ENCODE measurements at regions not wholly inside any gene's neighbourhood (a gene's known extent, or its start where the extent isn't known, plus 50 kb on each side); places are given as distances from the start of the nearest gene placed in this dataset.

- no peak for TF ChIP-seq POLR2A (IDR thresholded peaks at IDR 0.05)
- TF ChIP-seq, protein P1, sequence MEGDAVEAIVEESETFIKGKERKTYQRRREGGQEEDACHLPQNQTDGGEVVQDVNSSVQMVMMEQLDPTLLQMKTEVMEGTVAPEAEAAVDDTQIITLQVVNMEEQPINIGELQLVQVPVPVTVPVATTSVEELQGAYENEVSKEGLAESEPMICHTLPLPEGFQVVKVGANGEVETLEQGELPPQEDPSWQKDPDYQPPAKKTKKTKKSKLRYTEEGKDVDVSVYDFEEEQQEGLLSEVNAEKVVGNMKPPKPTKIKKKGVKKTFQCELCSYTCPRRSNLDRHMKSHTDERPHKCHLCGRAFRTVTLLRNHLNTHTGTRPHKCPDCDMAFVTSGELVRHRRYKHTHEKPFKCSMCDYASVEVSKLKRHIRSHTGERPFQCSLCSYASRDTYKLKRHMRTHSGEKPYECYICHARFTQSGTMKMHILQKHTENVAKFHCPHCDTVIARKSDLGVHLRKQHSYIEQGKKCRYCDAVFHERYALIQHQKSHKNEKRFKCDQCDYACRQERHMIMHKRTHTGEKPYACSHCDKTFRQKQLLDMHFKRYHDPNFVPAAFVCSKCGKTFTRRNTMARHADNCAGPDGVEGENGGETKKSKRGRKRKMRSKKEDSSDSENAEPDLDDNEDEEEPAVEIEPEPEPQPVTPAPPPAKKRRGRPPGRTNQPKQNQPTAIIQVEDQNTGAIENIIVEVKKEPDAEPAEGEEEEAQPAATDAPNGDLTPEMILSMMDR (IDR thresholded peaks at IDR 0.05) = no peak
Measured at GRCh38 chr6:135633573-135633972, 136.0 kb upstream of the AHI1 start.

All from thyroid gland (tissue), 4 donors.